K562 (cell line): ENCODE measurements at regions not wholly inside any gene's neighbourhood (a gene's known extent, or its start where the extent isn't known, plus 50 kb on each side); places are given as distances from the start of the nearest gene placed in this dataset.

Experiments used
- ATAC-seq: fragments of 200-7000 bp; cut with Tn5 transposase; 3 replicates; pipeline ENCODE4 v1.9.1; 2020; ENCODE audit warnings: moderate library complexity
- BruUV-seq: library from RNA; stranded (reverse); fragments of 400-500 nt; replicated peaks from 2 replicates; lab custom pipeline; 2021; lab: Mats Ljungman, UMichigan
- CTCF ChIA-PET: fragments of 300-600 bp; formaldehyde crosslinking; extraction: SDS; loops from one replicate; lab custom pipeline; 2021; ENCODE audit warnings: low intra/inter-chr PET ratio; lab: Yijun Ruan, JAX
- POLR2A ChIA-PET: fragments of 300-600, 350-650 bp; sonication (Branson Sonifier 250); formaldehyde crosslinking; extraction: SDS; loops from one replicate; lab custom pipeline; 2021; ENCODE audit warnings: antibody characterized with exemption, inconsistent platforms; lab: Yijun Ruan, JAX
- DNase-seq, 4 experiments: peaks; one replicate each; pipeline versions ENCODE4 v3.0.0 to v3.0.0-alpha.2; 2011 to 2018; ENCODE audit warnings: low spot score in 3 of 4, mixed read lengths in 3 of 4; ENCODE audit errors: extremely low read depth in 1 of 4
- FAIRE-seq: peaks from 2 replicates; lab custom pipeline; 2011; peaks lifted over from hg19 to GRCh38; lab: Jason Lieb, UNC
- H2AFZ ChIP-seq: 2 replicates; pipeline ENCODE4 v1.6.0; 2011; ENCODE audit warnings: low read depth, low read length, control low read depth, inconsistent platforms
- H3K27ac ChIP-seq: fragments of 200-600 bp; 3 replicates; pipeline ENCODE4 v1.8.0; 2011; ENCODE audit warnings: low read depth, mild to moderate bottlenecking, control low read depth, inconsistent platforms, low read length, moderate library complexity, mixed read lengths; ENCODE audit errors: extremely low read depth
- H3K27me3 ChIP-seq, 2 experiments: fragments of 300-600 bp in 1 of 2; 2 replicates in 1 of 2; 3 replicates in 1 of 2; pipeline versions ENCODE4 v1.6.0 to v1.8.0; 2011; ENCODE audit warnings: inconsistent platforms in 2 of 2, low read length in 2 of 2, mild to moderate bottlenecking in 1 of 2, mixed read lengths in 1 of 2, moderate library complexity in 1 of 2; ENCODE audit not compliant: control insufficient read depth in 2 of 2, insufficient read depth in 2 of 2
- H3K36me3 ChIP-seq: fragments of 300-600 bp; 3 replicates; pipeline ENCODE4 v1.8.0; 2011; ENCODE audit warnings: mild to moderate bottlenecking, low read length, inconsistent platforms; ENCODE audit not compliant: control insufficient read depth, insufficient read depth
- H3K4me1 ChIP-seq, 2 experiments: fragments of 200-600 bp in 1 of 2; replicated peaks in 1 of 2; 2 replicates in 1 of 2; 3 replicates in 1 of 2; pipeline versions ENCODE4 v1.5.1 to v1.8.0; 2011; ENCODE audit warnings: inconsistent platforms in 2 of 2, low read length in 2 of 2, mild to moderate bottlenecking in 1 of 2, mixed read lengths in 1 of 2, moderate library complexity in 1 of 2; ENCODE audit not compliant: control insufficient read depth in 2 of 2, insufficient read depth in 2 of 2
- H3K4me2 ChIP-seq: 2 replicates; pipeline ENCODE4 v1.6.1; 2011; ENCODE audit warnings: low read length, control low read depth, inconsistent platforms, mixed read lengths; ENCODE audit not compliant: insufficient read depth
- H3K4me3 ChIP-seq: fragments of 200-600 bp; sonication (generic), shearing (Covaris generic); 2 replicates; pipeline ENCODE4 v1.5.1; 2016; ENCODE audit warnings: control low read depth, inconsistent platforms
- H3K79me2 ChIP-seq: fragments of 200-600 bp; 3 replicates; pipeline ENCODE4 v1.8.0; 2011; ENCODE audit warnings: low read length, inconsistent platforms; ENCODE audit not compliant: control insufficient read depth, insufficient read depth
- H3K9ac ChIP-seq, 2 experiments: 2 replicates each; pipeline versions ENCODE4 v1.6.0 to v1.6.1; 2011; ENCODE audit warnings: low read depth in 2 of 2, low read length in 2 of 2, control low read depth in 1 of 2, inconsistent platforms in 1 of 2, mild to moderate bottlenecking in 1 of 2, mixed read lengths in 1 of 2; ENCODE audit not compliant: insufficient read depth in 1 of 2
- H3K9me1 ChIP-seq: one replicate; pipeline ENCODE4 v1.6.0; 2011; ENCODE audit warnings: inconsistent platforms, mild to moderate bottlenecking, low read length, moderate library complexity; ENCODE audit not compliant: control insufficient read depth, insufficient read depth
- H3K9me3 ChIP-seq: replicated peaks from 2 replicates; pipeline ENCODE4 v1.5.1; 2011; ENCODE audit warnings: low read depth, low read length, inconsistent platforms; ENCODE audit not compliant: control insufficient read depth, insufficient read depth
- H4K20me1 ChIP-seq: replicated peaks from 2 replicates; pipeline ENCODE4 v1.6.1; 2011; ENCODE audit warnings: low read length, inconsistent platforms, mixed read lengths; ENCODE audit not compliant: control insufficient read depth, insufficient read depth
- BDP1 ChIP-seq: IDR thresholded peaks from 3 replicates; pipeline ENCODE4 v1.6.1; 2011; ENCODE audit not compliant: insufficient read length, insufficient read depth
- CXXC5 ChIP-seq: fragments of 250-450 bp; sonication (Bioruptor Pico); IDR thresholded peaks from 2 replicates; pipeline ENCODE4 v1.8.0; 2022; ENCODE audit warnings: inconsistent platforms, mild to moderate bottlenecking, moderate library complexity
- E2F1 ChIP-seq: sonication (generic); formaldehyde crosslinking; IDR thresholded peaks from 2 replicates; pipeline ENCODE4 v1.8.1; 2023; ENCODE audit warnings: mild to moderate bottlenecking, missing genetic modification reagents, moderate library complexity
- ETS2 ChIP-seq: IDR thresholded peaks from 2 replicates; pipeline ENCODE4 v1.6.1; 2016; ENCODE audit warnings: borderline replicate concordance, missing genetic modification characterization, mild to moderate bottlenecking, moderate library complexity, missing compliant biosample characterization; ENCODE audit not compliant: poor library complexity, severe bottlenecking
- MCM7 ChIP-seq, 2 experiments: fragments of 450-650 bp; IDR thresholded peaks; 2 replicates each; pipeline ENCODE4 v1.6.1; 2016 to 2018
- NCOA2 ChIP-seq, 2 experiments: fragments of 450-650 bp; IDR thresholded peaks; 2 replicates each; pipeline ENCODE4 v1.6.1; 2018; ENCODE audit warnings: mild to moderate bottlenecking in 2 of 2, moderate library complexity in 1 of 2; ENCODE audit not compliant: partially characterized antibody in 2 of 2
- RBM25 ChIP-seq: fragments of 200-400 bp; formaldehyde crosslinking; IDR thresholded peaks from 2 replicates; pipeline ENCODE4 v1.6.1; 2018; ENCODE audit warnings: low read length, low read depth, moderate library complexity; ENCODE audit not compliant: severe bottlenecking
- STAT5A ChIP-seq: IDR thresholded peaks from 2 replicates; pipeline ENCODE4 v1.6.1; 2012; ENCODE audit warnings: low read length, inconsistent platforms, borderline replicate concordance
- ZKSCAN8 ChIP-seq: fragments of 200-800 bp; sonication (Bioruptor generic); IDR thresholded peaks from 2 replicates; pipeline ENCODE4 v1.6.1; 2016; ENCODE audit warnings: missing genetic modification characterization, missing compliant biosample characterization
- ZNF277 ChIP-seq: fragments of 250-450 bp; sonication (Bioruptor Pico); IDR thresholded peaks from 2 replicates; pipeline ENCODE4 v1.8.0; 2022; ENCODE audit warnings: inconsistent platforms, mild to moderate bottlenecking, moderate library complexity, borderline replicate concordance
- ZNF280A ChIP-seq: fragments of 450-650 bp; IDR thresholded peaks from 2 replicates; pipeline ENCODE4 v1.6.1; 2018; ENCODE audit warnings: mild to moderate bottlenecking, low read depth; ENCODE audit not compliant: partially characterized antibody
- ZNF347 ChIP-seq: fragments of 450-650 bp; formaldehyde crosslinking; IDR thresholded peaks from 2 replicates; pipeline ENCODE4 v1.4.0; 2020; ENCODE audit warnings: low read depth, mild to moderate bottlenecking, moderate library complexity
- WGBS: fragments of 100-300 bp; shearing (Covaris generic); methylation state at CpG from one replicate; pipeline ENCODE4 v1.1.6; 2016; ENCODE audit warnings: low coverage, mixed read lengths; ENCODE audit not compliant: insufficient coverage; ENCODE audit errors: missing lambda C conversion rate; 5-methylcytosine and 5-hydroxymethylcytosine counted together
- in situ Hi-C: fragments of 300-500 bp; cut with MboI; formaldehyde crosslinking; loops from 4 replicates; pipeline ENCODE4 v1.15.0; 2018; ENCODE audit warnings: inconsistent platforms, mixed read lengths
- intact Hi-C: fragments of 100-400 bp; cut with micrococcal nuclease; formaldehyde crosslinking; loops from 2 replicates; pipeline ENCODE4 v1.14.2; 2022

GRCh38 chr14:85799668-85800067 is 269.7 kb downstream of the FLRT2 start (continued):
- TF ChIP-seq ZNF277 (CRISPR knock-in tag) (no peak), STAT5A (no peak), MCM7 (IDR thresholded peaks at IDR 0.05) (no peak), BDP1 (no peak), ZNF347 (CRISPR knock-in tag) (no peak), E2F1 (CRISPR knock-in tag) (no peak), RBM25 (no peak)

GRCh38 chr14:85798856-85799255 is 268.9 kb downstream of the FLRT2 start:
- no peaks in the 10 kb centered on the region for H3K27me3 ChIP-seq
- ATAC-seq, result no peak
- DNase-seq, result no peak
- H3K79me2 ChIP-seq, result no peaks in the 10 kb centered on the region
- no peaks in the 10 kb centered on the region for H4K20me1 ChIP-seq
- POLR2A ChIA-PET, result no interaction called here
- no peaks in the 10 kb centered on the region for H3K36me3 ChIP-seq
- no TSS peak for BruUV-seq
- H3K4me3 ChIP-seq, result no peak overlapping the region
- CTCF ChIA-PET, result no interaction called here
- no peaks in the 10 kb centered on the region for H3K9me3 ChIP-seq
- intact Hi-C loops (no loop called here), in situ Hi-C loops (no loop called here)
- H3K9me1 ChIP-seq, result no peaks in the 10 kb centered on the region
- 2% methylated on average over 5 of the region's 5 CpGs for WGBS
- H3K4me2 ChIP-seq, result no peak overlapping the region
- no peak overlapping the region for H3K27ac ChIP-seq
- H3K4me1 ChIP-seq, result no peaks in the 10 kb centered on the region
- no peak overlapping the region for H3K9ac ChIP-seq
- no peak for FAIRE-seq
- H2AFZ ChIP-seq, result no peak overlapping the region
- TF ChIP-seq CXXC5, result no peak
- TF ChIP-seq ETS2 (tag), result no peak
- TF ChIP-seq ZNF280A, result no peak
- no peak for TF ChIP-seq NCOA2 (IDR thresholded peaks at IDR 0.05; ENCODE audit: partially characterized antibody in 2 of 2)
- no peak for TF ChIP-seq ZKSCAN8 (CRISPR knock-in tag)
